SK-N-SH (cell line): ENCODE measurements at regions not wholly inside any gene's neighbourhood (a gene's known extent, or its start where the extent isn't known, plus 50 kb on each side); places are given as distances from the start of the nearest gene placed in this dataset.

Experiments
- CTCF ChIA-PET: fragments of 300-600, 350-600 bp; formaldehyde crosslinking; extraction: SDS; loops from one replicate; lab custom pipeline; 2021; lab: Yijun Ruan, JAX
- POLR2A ChIA-PET: fragments of 350-600 bp; sonication (Branson Sonifier 250); formaldehyde crosslinking; extraction: SDS; loops from one replicate; lab custom pipeline; 2020; ENCODE audit warnings: antibody characterized with exemption, inconsistent platforms; lab: Yijun Ruan, JAX
- DNase-seq: peaks from one replicate; pipeline ENCODE4 v3.0.0; 2012
- H2AFZ ChIP-seq: fragments of 200-600 bp; sonication (generic); 2 replicates; pipeline ENCODE4 v1.8.1; 2016; ENCODE audit warnings: antibody characterized with exemption, mild to moderate bottlenecking, low read depth
- H3F3A ChIP-seq: fragments of 200-600 bp; sonication (generic); replicated peaks from 2 replicates; pipeline ENCODE3; 2016; ENCODE audit warnings: antibody characterized with exemption, mild to moderate bottlenecking; ENCODE audit not compliant: insufficient read depth
- H3K27ac ChIP-seq, 2 experiments: fragments of 200-500 bp in 1 of 2; fragments of 200-600 bp in 1 of 2; sonication (Bioruptor generic) in 1 of 2; sonication (generic), shearing (Covaris generic) in 1 of 2; 2 replicates each; pipeline versions ENCODE4 v1.5.1 to v1.6.1; 2014 to 2016; ENCODE audit warnings: low read depth in 2 of 2, inconsistent platforms in 1 of 2, low read length in 1 of 2, mild to moderate bottlenecking in 1 of 2, mixed read lengths in 1 of 2
- H3K27me3 ChIP-seq: fragments of 200-600 bp; sonication (generic), shearing (Covaris generic); 2 replicates; pipeline ENCODE4 v1.6.1; 2016; ENCODE audit warnings: mixed run types; ENCODE audit not compliant: insufficient read depth
- H3K36me3 ChIP-seq, 2 experiments: fragments of 200-500 bp in 1 of 2; fragments of 200-600 bp in 1 of 2; sonication (Bioruptor generic) in 1 of 2; sonication (generic) in 1 of 2; replicated peaks in 1 of 2; 2 replicates each; pipeline versions ENCODE3 to v1.5.1; 2014 to 2016; ENCODE audit warnings: low read length in 1 of 2, mild to moderate bottlenecking in 1 of 2; ENCODE audit not compliant: insufficient read depth in 2 of 2, control insufficient read depth in 1 of 2
- H3K4me1 ChIP-seq, 2 experiments: fragments of 200-500 bp in 1 of 2; fragments of 200-600 bp in 1 of 2; sonication (Bioruptor generic) in 1 of 2; sonication (generic), shearing (Covaris generic) in 1 of 2; 2 replicates each; pipeline versions ENCODE4 v1.5.1 to v1.6.1; 2014 to 2016; ENCODE audit warnings: low read depth in 1 of 2, low read length in 1 of 2, mixed run types in 1 of 2; ENCODE audit not compliant: insufficient read depth in 2 of 2, control insufficient read depth in 1 of 2
- H3K4me2 ChIP-seq: fragments of 200-600 bp; sonication (generic), shearing (Covaris generic); 2 replicates; pipeline ENCODE4 v1.6.1; 2017; ENCODE audit warnings: mixed run types
- H3K4me3 ChIP-seq, 2 experiments: fragments of 200-500 bp in 1 of 2; fragments of 200-600 bp in 1 of 2; sonication (Bioruptor generic) in 1 of 2; sonication (generic), shearing (Covaris generic) in 1 of 2; 2 replicates each; pipeline versions ENCODE4 v1.5.1 to v1.8.1; 2014 to 2016; ENCODE audit warnings: low read depth in 2 of 2, inconsistent platforms in 1 of 2, low read length in 1 of 2, mild to moderate bottlenecking in 1 of 2, mixed read lengths in 1 of 2, moderate library complexity in 1 of 2
- H3K79me2 ChIP-seq: fragments of 200-600 bp; sonication (generic); 2 replicates; pipeline ENCODE4 v1.8.1; 2017; ENCODE audit warnings: mild to moderate bottlenecking; ENCODE audit not compliant: insufficient read depth
- H3K9ac ChIP-seq: fragments of 200-600 bp; sonication (generic); 2 replicates; pipeline ENCODE4 v1.6.1; 2017; ENCODE audit warnings: mixed run types
- H3K9me2 ChIP-seq: fragments of 200-600 bp; sonication (generic); 2 replicates; pipeline ENCODE4 v1.6.1; 2017; ENCODE audit warnings: mixed run types
- H3K9me3 ChIP-seq: fragments of 200-600 bp; sonication (generic); 2 replicates; pipeline ENCODE4 v1.6.1; 2017; ENCODE audit warnings: mixed run types, mild to moderate bottlenecking, moderate library complexity
- H4K20me1 ChIP-seq: fragments of 200-600 bp; sonication (generic); 2 replicates; pipeline ENCODE4 v1.6.1; 2017; ENCODE audit warnings: mild to moderate bottlenecking, mixed run types; ENCODE audit not compliant: insufficient read depth
- CHD2 ChIP-seq: fragments of 150-350 bp; IDR thresholded peaks from 2 replicates; pipeline ENCODE4 v1.6.1; 2018; ENCODE audit warnings: low read length; ENCODE audit not compliant: partially characterized antibody
- EP300 ChIP-seq, 2 experiments: IDR thresholded peaks; 2 replicates each; pipeline versions ENCODE4 v1.4.0 to v1.6.1; 2012; ENCODE audit warnings: borderline replicate concordance in 1 of 2, low read depth in 1 of 2, low read length in 1 of 2
- FOSL2 ChIP-seq: IDR thresholded peaks from 2 replicates; pipeline ENCODE4 v1.4.0; 2012; ENCODE audit warnings: low read depth, mild to moderate bottlenecking, moderate library complexity, borderline replicate concordance
- GABPA ChIP-seq: IDR thresholded peaks from 2 replicates; pipeline ENCODE4 v1.4.0; 2012; ENCODE audit warnings: low read depth, mild to moderate bottlenecking
- GATA2 ChIP-seq: sonication (generic); formaldehyde crosslinking; IDR thresholded peaks from 2 replicates; pipeline ENCODE4 v1.5.0; 2020; ENCODE audit warnings: mild to moderate bottlenecking, missing genetic modification reagents
- IRF3 ChIP-seq: fragments of 150-350 bp; IDR thresholded peaks from 2 replicates; pipeline ENCODE4 v1.6.1; 2016; ENCODE audit warnings: mild to moderate bottlenecking, low read depth, low read length
- JUND ChIP-seq: IDR thresholded peaks from 2 replicates; pipeline ENCODE4 v1.4.0; 2012
- MXI1 ChIP-seq: IDR thresholded peaks from 2 replicates; pipeline ENCODE4 v1.6.1; 2012; ENCODE audit warnings: mild to moderate bottlenecking, low read depth, low read length, improper control_type of control experiment
- NFIC ChIP-seq: IDR thresholded peaks from 2 replicates; pipeline ENCODE4 v1.4.0; 2012; ENCODE audit warnings: borderline replicate concordance
- NRF1 ChIP-seq: IDR thresholded peaks from 2 replicates; pipeline ENCODE4 v1.6.1; 2012; ENCODE audit warnings: low read depth, mild to moderate bottlenecking, low read length
- PBX3 ChIP-seq: IDR thresholded peaks from 2 replicates; pipeline ENCODE4; 2012
- RAD21 ChIP-seq: IDR thresholded peaks from 2 replicates; pipeline ENCODE4 v1.6.1; 2012; ENCODE audit warnings: mild to moderate bottlenecking, low read length
- RFX5 ChIP-seq: IDR thresholded peaks from 2 replicates; pipeline ENCODE4 v1.6.1; 2012; ENCODE audit warnings: mild to moderate bottlenecking, improper control_type of control experiment, low read length
- RXRA ChIP-seq: IDR thresholded peaks from 2 replicates; pipeline ENCODE4 v1.4.0; 2012; ENCODE audit warnings: low read depth, mild to moderate bottlenecking, borderline replicate concordance
- SMC3 ChIP-seq: IDR thresholded peaks from 2 replicates; pipeline ENCODE4 v1.6.1; 2012; ENCODE audit warnings: low read depth, low read length, improper control_type of control experiment
- TCF12 ChIP-seq: IDR thresholded peaks from 2 replicates; pipeline ENCODE4 v1.4.0; 2012
- TEAD4 ChIP-seq: IDR thresholded peaks from 2 replicates; pipeline ENCODE4 v1.4.0; 2012; ENCODE audit warnings: mild to moderate bottlenecking, borderline replicate concordance; ENCODE audit not compliant: insufficient read depth
- USF2 ChIP-seq: fragments of 150-350 bp; IDR thresholded peaks from 2 replicates; pipeline ENCODE4 v1.6.1; 2017; ENCODE audit warnings: antibody characterized with exemption, low read length, low read depth, borderline replicate concordance
- TF ChIP-seq, protein P1 (sequence below): IDR thresholded peaks from 2 replicates; pipeline ENCODE4 v1.4.0; 2012; ENCODE audit warnings: low read depth, borderline replicate concordance
- TF ChIP-seq, protein P2 (sequence below): fragments of 200-600 bp; sonication (generic); IDR thresholded peaks from 2 replicates; pipeline ENCODE4 v1.6.1; 2017; ENCODE audit warnings: antibody characterized with exemption, mild to moderate bottlenecking, moderate library complexity

DNA sequence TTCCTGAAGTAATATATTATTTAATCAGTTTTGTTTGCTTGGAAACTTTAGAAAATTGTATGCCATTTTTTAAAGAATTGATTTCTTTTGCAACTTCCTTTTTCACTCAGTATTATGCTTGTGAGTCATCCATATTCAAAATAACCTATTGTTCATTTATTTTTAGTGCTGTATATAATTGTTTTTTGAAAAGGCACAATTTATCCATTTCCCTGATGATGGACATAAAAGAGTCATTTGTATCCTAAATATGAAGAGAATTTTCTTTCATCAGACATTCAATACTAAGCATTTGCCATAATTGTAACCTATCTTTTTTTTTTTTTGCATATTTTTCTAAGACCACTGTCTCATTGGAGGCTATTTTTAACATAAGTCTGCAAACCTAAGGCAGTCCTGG, 134.1 kb upstream of the SERPINE2 start:
- no peak for TF ChIP-seq PBX3
- no peak for TF ChIP-seq RXRA
- no peak for TF ChIP-seq MXI1
- TF ChIP-seq GABPA: no peak
- TF ChIP-seq NRF1: no peak
- TF ChIP-seq RAD21: no peak
- no peak for TF ChIP-seq NFIC
- no peak for TF ChIP-seq EP300 (IDR thresholded peaks at IDR 0.05; ENCODE audit: borderline replicate concordance in 1 of 2, low read depth in 1 of 2, low read length in 1 of 2)
- TF ChIP-seq JUND: no peak
- TF ChIP-seq USF2: no peak
- no peak for TF ChIP-seq GATA2 (CRISPR knock-in tag)
- no peak for TF ChIP-seq TCF12
- TF ChIP-seq, protein P1, sequence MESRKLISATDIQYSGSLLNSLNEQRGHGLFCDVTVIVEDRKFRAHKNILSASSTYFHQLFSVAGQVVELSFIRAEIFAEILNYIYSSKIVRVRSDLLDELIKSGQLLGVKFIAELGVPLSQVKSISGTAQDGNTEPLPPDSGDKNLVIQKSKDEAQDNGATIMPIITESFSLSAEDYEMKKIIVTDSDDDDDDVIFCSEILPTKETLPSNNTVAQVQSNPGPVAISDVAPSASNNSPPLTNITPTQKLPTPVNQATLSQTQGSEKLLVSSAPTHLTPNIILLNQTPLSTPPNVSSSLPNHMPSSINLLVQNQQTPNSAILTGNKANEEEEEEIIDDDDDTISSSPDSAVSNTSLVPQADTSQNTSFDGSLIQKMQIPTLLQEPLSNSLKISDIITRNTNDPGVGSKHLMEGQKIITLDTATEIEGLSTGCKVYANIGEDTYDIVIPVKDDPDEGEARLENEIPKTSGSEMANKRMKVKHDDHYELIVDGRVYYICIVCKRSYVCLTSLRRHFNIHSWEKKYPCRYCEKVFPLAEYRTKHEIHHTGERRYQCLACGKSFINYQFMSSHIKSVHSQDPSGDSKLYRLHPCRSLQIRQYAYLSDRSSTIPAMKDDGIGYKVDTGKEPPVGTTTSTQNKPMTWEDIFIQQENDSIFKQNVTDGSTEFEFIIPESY: no peak
- TF ChIP-seq CHD2: no peak
- TF ChIP-seq RFX5: no peak
- no peak for TF ChIP-seq TEAD4
- no peak for TF ChIP-seq IRF3
- no peak for TF ChIP-seq SMC3
- TF ChIP-seq, protein P2, sequence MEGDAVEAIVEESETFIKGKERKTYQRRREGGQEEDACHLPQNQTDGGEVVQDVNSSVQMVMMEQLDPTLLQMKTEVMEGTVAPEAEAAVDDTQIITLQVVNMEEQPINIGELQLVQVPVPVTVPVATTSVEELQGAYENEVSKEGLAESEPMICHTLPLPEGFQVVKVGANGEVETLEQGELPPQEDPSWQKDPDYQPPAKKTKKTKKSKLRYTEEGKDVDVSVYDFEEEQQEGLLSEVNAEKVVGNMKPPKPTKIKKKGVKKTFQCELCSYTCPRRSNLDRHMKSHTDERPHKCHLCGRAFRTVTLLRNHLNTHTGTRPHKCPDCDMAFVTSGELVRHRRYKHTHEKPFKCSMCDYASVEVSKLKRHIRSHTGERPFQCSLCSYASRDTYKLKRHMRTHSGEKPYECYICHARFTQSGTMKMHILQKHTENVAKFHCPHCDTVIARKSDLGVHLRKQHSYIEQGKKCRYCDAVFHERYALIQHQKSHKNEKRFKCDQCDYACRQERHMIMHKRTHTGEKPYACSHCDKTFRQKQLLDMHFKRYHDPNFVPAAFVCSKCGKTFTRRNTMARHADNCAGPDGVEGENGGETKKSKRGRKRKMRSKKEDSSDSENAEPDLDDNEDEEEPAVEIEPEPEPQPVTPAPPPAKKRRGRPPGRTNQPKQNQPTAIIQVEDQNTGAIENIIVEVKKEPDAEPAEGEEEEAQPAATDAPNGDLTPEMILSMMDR: no peak
- no peak for TF ChIP-seq FOSL2
- no peak overlapping the region; a peak in 1 of 4 replicates for H3K27ac ChIP-seq

More for the DNA sequence above, 134.1 kb upstream of the SERPINE2 start:
- Histone ChIP-seq H4K20me1 (no peaks in the 10 kb centered on the region), H3K9ac (no peak overlapping the region), H3K36me3 (no peaks in the 10 kb centered on the region), H2AFZ (peak overlapping the region; percentile 78; the same call in 1 of the 2 replicates), H3K4me3 (no peak overlapping the region), H3K9me2 (no peaks in the 10 kb centered on the region), H3K79me2 (no peaks in the 10 kb centered on the region), H3K4me2 (peak overlapping the region; percentile 35; the same call in 1 of the 2 replicates), H3K27me3 (no peaks in the 10 kb centered on the region), H3K4me1 (peaks cover 0 to 18% of the 10 kb centered on the region in 2 experiments; a peak in 2 of 4 replicates), H3K9me3 (no peaks in the 10 kb centered on the region), H3F3A (peaks cover 6% of the 10 kb centered on the region)
- ChIA-PET POLR2A (no interaction called here), CTCF (no interaction called here)
- no peak for DNase-seq
